ENCODE measurements at regions not wholly inside any gene's neighbourhood (a gene's known extent, or its start where the extent isn't known, plus 50 kb on each side); places are given as distances from the start of the nearest gene placed in this dataset.
"Not testable (repeated sequence)": the region's sequence is repeated elsewhere in the genome, so short reads cannot be mapped to it uniquely, and the experiment has no call there.

- not testable (repeated sequence) for DNase-seq; H3K27ac Mint-ChIP-seq; ATAC-seq (replicated peaks); H3K4me1 Mint-ChIP-seq (ENCODE audit: low read depth in 2 of 2); H3K4me3 Mint-ChIP-seq; H3K9me3 Mint-ChIP-seq; H3K36me3 Mint-ChIP-seq (ENCODE audit: insufficient read depth)
- H3K27me3 Mint-ChIP-seq: peaks cover 0 to 15% of the 10 kb centered on the region in 2 donors
These were observed 209.3 kb upstream of the PRSS58 start for GRCh38 chr7:142467056-142467655.

- peaks cover 4 to 11% of the 10 kb centered on the region in 2 donors for H3K4me1 Mint-ChIP-seq (ENCODE audit: low read depth in 2 of 2)
These were observed 205.6 kb upstream of the PRSS58 start for GRCh38 chr7:142463401-142463850.

GRCh38 chr7:142461437-142461836 lies 203.6 kb upstream of the PRSS58 start:
- H3K9me3 Mint-ChIP-seq: no peaks in the 10 kb centered on the region
- peaks cover 0 to 25% of the 10 kb centered on the region in 2 donors for H3K27me3 Mint-ChIP-seq
- peaks cover 4 to 11% of the 10 kb centered on the region in 2 donors for H3K4me1 Mint-ChIP-seq (ENCODE audit: low read depth in 2 of 2)
- no peak for DNase-seq
- no peak for ATAC-seq (replicated peaks)
- no peak overlapping the region for H3K4me3 Mint-ChIP-seq
- no peaks in the 10 kb centered on the region for H3K36me3 Mint-ChIP-seq (ENCODE audit: insufficient read depth)
- H3K27ac Mint-ChIP-seq: peak overlapping the region in 1 of 2 donors; percentile 32

More at GRCh38 chr7:142463401-142463850, 205.6 kb upstream of the PRSS58 start:
- Mint-ChIP-seq H3K9me3 (no peaks in the 10 kb centered on the region), H3K27ac (peak overlapping the region; percentile 65 to 71), H3K27me3 (peaks cover 0 to 27% of the 10 kb centered on the region in 2 donors), H3K36me3 (ENCODE audit: insufficient read depth) (no peaks in the 10 kb centered on the region), H3K4me3 (peak overlapping the region; percentile 53 to 56)
- ATAC-seq (replicated peaks) (peak; percentile 37), DNase-seq (no peak)

- peaks cover 4 to 11% of the 10 kb centered on the region in 2 donors for H3K4me1 Mint-ChIP-seq (ENCODE audit: low read depth in 2 of 2)
- H3K9me3 Mint-ChIP-seq: no peaks in the 10 kb centered on the region
- DNase-seq (no peak), ATAC-seq (replicated peaks) (no peak)
- peaks cover 0 to 20% of the 10 kb centered on the region in 2 donors for H3K27me3 Mint-ChIP-seq
- no peak overlapping the region for H3K27ac Mint-ChIP-seq
- no peak overlapping the region for H3K4me3 Mint-ChIP-seq
- H3K36me3 Mint-ChIP-seq (ENCODE audit: insufficient read depth): no peaks in the 10 kb centered on the region
These were observed 202.7 kb upstream of the PRSS58 start for GRCh38 chr7:142460402-142461117.

- Mint-ChIP-seq H3K27me3 (peaks cover 0 to 15% of the 10 kb centered on the region in 2 donors), H3K4me1 (ENCODE audit: low read depth in 2 of 2) (peaks cover 4 to 14% of the 10 kb centered on the region in 2 donors), H3K36me3 (ENCODE audit: insufficient read depth) (no peaks in the 10 kb centered on the region), H3K9me3 (no peaks in the 10 kb centered on the region), H3K4me3 (peak overlapping the region in 1 of 2 donors; percentile 19), H3K27ac (no peak overlapping the region)
- ATAC-seq (replicated peaks) (peak; percentile 51), DNase-seq (peak in 1 of 3 experiments; percentile 16)
These were observed 201.7 kb upstream of the PRSS58 start for GRCh38 chr7:142459551-142459963.

GRCh38 chr7:142457146-142457703 lies 199.4 kb upstream of the PRSS58 start:
- Mint-ChIP-seq H3K27ac (peak overlapping the region in 1 of 2 donors; percentile 45), H3K4me1 (ENCODE audit: low read depth in 2 of 2) (peaks cover 5 to 10% of the 10 kb centered on the region in 2 donors), H3K9me3 (no peaks in the 10 kb centered on the region), H3K4me3 (no peak overlapping the region), H3K27me3 (peaks cover 13 to 24% of the 10 kb centered on the region in 2 donors), H3K36me3 (ENCODE audit: insufficient read depth) (no peaks in the 10 kb centered on the region)
- DNase-seq: no peak
- ATAC-seq (replicated peaks): no peak

- ATAC-seq (replicated peaks): no peak
- no peak for DNase-seq
- Mint-ChIP-seq H3K4me1 (ENCODE audit: low read depth in 2 of 2) (peaks cover 5 to 10% of the 10 kb centered on the region in 2 donors), H3K27me3 (peaks cover 20 to 30% of the 10 kb centered on the region in 2 donors), H3K27ac (peak overlapping the region; percentile 55 to 91), H3K9me3 (no peaks in the 10 kb centered on the region), H3K36me3 (ENCODE audit: insufficient read depth) (peaks cover under 1% of the 10 kb centered on the region), H3K4me3 (peak overlapping the region in 1 of 2 donors; percentile 69)
These were observed 197.5 kb upstream of the PRSS58 start for GRCh38 chr7:142455392-142455791.

GRCh38 chr7:142454862-142455261 lies 197.0 kb upstream of the PRSS58 start:
- Mint-ChIP-seq H3K4me1 (ENCODE audit: low read depth in 2 of 2) (peaks cover 5 to 10% of the 10 kb centered on the region in 2 donors), H3K27ac (peak overlapping the region; percentile 55 to 91), H3K9me3 (no peaks in the 10 kb centered on the region), H3K27me3 (peaks cover 20 to 30% of the 10 kb centered on the region in 2 donors), H3K36me3 (ENCODE audit: insufficient read depth) (peaks cover 3% of the 10 kb centered on the region), H3K4me3 (peak overlapping the region in 1 of 2 donors; percentile 69)
- ATAC-seq (replicated peaks) (peak; percentile 72), DNase-seq (no peak)

GRCh38 chr7:142452791-142453190 lies 194.9 kb upstream of the PRSS58 start:
- Mint-ChIP-seq H3K27ac (no peak overlapping the region), H3K4me3 (no peak overlapping the region), H3K27me3 (peaks cover 15 to 26% of the 10 kb centered on the region in 2 donors), H3K4me1 (ENCODE audit: low read depth in 2 of 2) (peaks cover 4 to 5% of the 10 kb centered on the region in 2 donors), H3K9me3 (no peaks in the 10 kb centered on the region), H3K36me3 (ENCODE audit: insufficient read depth) (peaks cover 3% of the 10 kb centered on the region)
- DNase-seq: no peak
- no peak for ATAC-seq (replicated peaks)

- DNase-seq (no peak), ATAC-seq (replicated peaks) (no peak)
- Mint-ChIP-seq H3K36me3 (ENCODE audit: insufficient read depth) (peaks cover 3% of the 10 kb centered on the region), H3K4me1 (ENCODE audit: low read depth in 2 of 2) (peaks cover 4 to 5% of the 10 kb centered on the region in 2 donors), H3K27me3 (peaks cover 15 to 31% of the 10 kb centered on the region in 2 donors), H3K9me3 (no peaks in the 10 kb centered on the region), H3K4me3 (no peak overlapping the region), H3K27ac (peak overlapping the region in 1 of 2 donors; percentile 51)
These were observed 194.0 kb upstream of the PRSS58 start for GRCh38 chr7:142451817-142452216.

- DNase-seq: no peak
- H3K27me3 Mint-ChIP-seq: peaks cover 15 to 31% of the 10 kb centered on the region in 2 donors
- peaks cover 4 to 5% of the 10 kb centered on the region in 2 donors for H3K4me1 Mint-ChIP-seq (ENCODE audit: low read depth in 2 of 2)
- no peak overlapping the region for H3K27ac Mint-ChIP-seq
- H3K36me3 Mint-ChIP-seq (ENCODE audit: insufficient read depth): peaks cover 3% of the 10 kb centered on the region
- H3K9me3 Mint-ChIP-seq: no peaks in the 10 kb centered on the region
- ATAC-seq (replicated peaks): no peak
- H3K4me3 Mint-ChIP-seq: no peak overlapping the region
These were observed 193.4 kb upstream of the PRSS58 start for GRCh38 chr7:142451296-142451695.

- no peak for ATAC-seq (replicated peaks)
- no peak for DNase-seq
- H3K36me3 Mint-ChIP-seq (ENCODE audit: insufficient read depth): peaks cover 3% of the 10 kb centered on the region
- H3K4me1 Mint-ChIP-seq (ENCODE audit: low read depth in 2 of 2): peaks cover 4 to 5% of the 10 kb centered on the region in 2 donors
- no peak overlapping the region for H3K27ac Mint-ChIP-seq
- no peaks in the 10 kb centered on the region for H3K9me3 Mint-ChIP-seq
- H3K4me3 Mint-ChIP-seq: no peak overlapping the region
- peaks cover 15 to 31% of the 10 kb centered on the region in 2 donors for H3K27me3 Mint-ChIP-seq
These were observed 192.8 kb upstream of the PRSS58 start for GRCh38 chr7:142450695-142451094.

GRCh38 chr7:142450206-142450605 lies 192.3 kb upstream of the PRSS58 start:
- Mint-ChIP-seq H3K36me3 (ENCODE audit: insufficient read depth) (peaks cover 3% of the 10 kb centered on the region), H3K27me3 (peaks cover 18 to 31% of the 10 kb centered on the region in 2 donors)

More at GRCh38 chr7:142450206-142450605, 192.3 kb upstream of the PRSS58 start:
- ATAC-seq (replicated peaks): no peak
- no peak overlapping the region for H3K27ac Mint-ChIP-seq
- H3K9me3 Mint-ChIP-seq: no peaks in the 10 kb centered on the region
- H3K4me1 Mint-ChIP-seq (ENCODE audit: low read depth in 2 of 2): peaks cover 5 to 6% of the 10 kb centered on the region in 2 donors
- H3K4me3 Mint-ChIP-seq: no peak overlapping the region
- DNase-seq: no peak
